ENCODE measurements at regions not wholly inside any gene's neighbourhood (a gene's known extent, or its start where the extent isn't known, plus 50 kb on each side); places are given as distances from the start of the nearest gene placed in this dataset.

- FAIRE-seq (no peak), DNase-seq (ENCODE audit: low read depth, low spot score) (no peak)
- no peaks in the 10 kb centered on the region for H3K9me3 ChIP-seq (replicated peaks; ENCODE audit: control insufficient read depth, insufficient read depth, low read length)
- intact Hi-C loops (cut with micrococcal nuclease) = no loop called here
- no peaks in the 10 kb centered on the region for H3K27me3 ChIP-seq (ENCODE audit: control insufficient read depth in 2 of 2, insufficient read depth in 2 of 2, low read length in 2 of 2)
- TF ChIP-seq MAX (IDR thresholded peaks at IDR 0.05; ENCODE audit: insufficient read depth, insufficient read length) (no peak), CTCF (IDR thresholded peaks at IDR 0.05; ENCODE audit: extremely low read depth in 1 of 2, insufficient read depth in 1 of 2, low read depth in 1 of 2, low read length in 2 of 2) (no peak), POLR2AphosphoS5 (IDR thresholded peaks at IDR 0.05; ENCODE audit: insufficient read depth, low read depth, low read length) (no peak), EZH2 (IDR thresholded peaks at IDR 0.05; ENCODE audit: borderline replicate concordance, low read depth, low read length, severe bottlenecking) (no peak), GATA2 (IDR thresholded peaks at IDR 0.05; ENCODE audit: insufficient read depth, insufficient read length, low read depth, low read length) (no peak), POLR2A (IDR thresholded peaks at IDR 0.05; ENCODE audit: low read depth, low read length) (no peak), JUN (IDR thresholded peaks at IDR 0.05; ENCODE audit: borderline replicate concordance, insufficient read depth, insufficient read length, low read depth) (no peak), MYC (IDR thresholded peaks at IDR 0.05; ENCODE audit: low read depth, low read length) (no peak), FOS (IDR thresholded peaks at IDR 0.05; ENCODE audit: borderline replicate concordance, insufficient read depth, low read length) (no peak)
- CTCF ChIA-PET = no interaction called here
- H3K9me1 ChIP-seq (replicated peaks; ENCODE audit: control insufficient read depth, extremely low read depth, insufficient read depth, low read length) = no peaks in the 10 kb centered on the region
- no peaks in the 10 kb centered on the region for H3K4me1 ChIP-seq (ENCODE audit: control insufficient read depth, extremely low read depth, insufficient read depth, low read length)
- H3K4me2 ChIP-seq (ENCODE audit: insufficient read depth, low read length) = no peak overlapping the region
- no peak overlapping the region for H3K4me3 ChIP-seq (replicated peaks in 1 of 3; ENCODE audit: insufficient read depth in 1 of 3, low read depth in 1 of 3, low read length in 3 of 3)
- no peak overlapping the region for H3K9ac ChIP-seq (replicated peaks; ENCODE audit: extremely low read depth, insufficient read depth, low read length)
- no peak overlapping the region for H3K27ac ChIP-seq (ENCODE audit: insufficient read depth, low read depth, low read length)
- no peak overlapping the region for H2AFZ ChIP-seq (ENCODE audit: low read depth, low read length)
- H3K36me3 ChIP-seq (ENCODE audit: control insufficient read depth in 2 of 2, extremely low read depth in 1 of 2, insufficient read depth in 2 of 2, low read length in 2 of 2) = no peaks in the 10 kb centered on the region
- POLR2A ChIA-PET = no interaction called here
- dilution Hi-C loops (cut with MboI; ENCODE audit: extremely low pct_ligation_motif_present, low sequenced_read_pairs) = no loop called here
- BruUV-seq (replicated peaks) = no TSS peak
- H4K20me1 ChIP-seq (replicated peaks; ENCODE audit: control insufficient read depth, extremely low read depth, insufficient read depth, low read length) = no peaks in the 10 kb centered on the region
- H3K79me2 ChIP-seq (ENCODE audit: control insufficient read depth, insufficient read depth, low read length) = no peaks in the 10 kb centered on the region
Observed at GRCh38 chr2:12514631-12515437, 201.9 kb upstream of the TRIB2 start.

Data from endothelial cell of umbilical vein (primary cell).